B cell (primary cell): ENCODE measurements at regions not wholly inside any gene's neighbourhood (a gene's known extent, or its start where the extent isn't known, plus 50 kb on each side); places are given as distances from the start of the nearest gene placed in this dataset.
"Not testable (repeated sequence)": the region's sequence is repeated elsewhere in the genome, so short reads cannot be mapped to it uniquely, and the experiment has no call there.

Experiments used
- EZH2 ChIP-seq: IDR thresholded peaks from 2 replicates; pipeline ENCODE4 v1.6.1; 2012; ENCODE audit warnings: borderline replicate concordance, low read depth, mild to moderate bottlenecking, moderate library complexity, low read length; ENCODE audit not compliant: insufficient read depth, poor library complexity, severe bottlenecking
- TF ChIP-seq, protein P1 (sequence below): fragments of 200-600 bp; IDR thresholded peaks from one replicate; pipeline ENCODE4 v1.8.0; 2022; ENCODE audit warnings: antibody characterized with exemption, mild to moderate bottlenecking

DNA sequence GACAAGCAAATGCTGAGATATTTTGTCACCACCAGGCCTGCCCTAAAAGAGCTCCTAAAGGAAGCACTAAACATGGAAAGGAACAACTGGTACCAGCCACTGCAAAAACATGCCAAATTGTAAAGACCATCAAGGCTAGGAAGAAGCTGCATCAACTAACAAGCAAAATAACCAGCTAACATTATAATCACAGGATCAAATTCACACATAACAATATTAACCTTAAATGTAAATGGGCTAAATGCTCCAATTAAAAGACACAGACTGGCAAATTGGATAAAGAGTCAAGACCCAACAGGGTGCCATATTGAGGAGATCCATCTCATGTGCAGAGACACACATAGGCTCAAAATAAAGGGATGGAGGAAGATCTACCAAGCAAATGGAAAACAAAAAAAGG, 63.1 kb upstream of the LHFPL2 start:
- TF ChIP-seq, protein P1, sequence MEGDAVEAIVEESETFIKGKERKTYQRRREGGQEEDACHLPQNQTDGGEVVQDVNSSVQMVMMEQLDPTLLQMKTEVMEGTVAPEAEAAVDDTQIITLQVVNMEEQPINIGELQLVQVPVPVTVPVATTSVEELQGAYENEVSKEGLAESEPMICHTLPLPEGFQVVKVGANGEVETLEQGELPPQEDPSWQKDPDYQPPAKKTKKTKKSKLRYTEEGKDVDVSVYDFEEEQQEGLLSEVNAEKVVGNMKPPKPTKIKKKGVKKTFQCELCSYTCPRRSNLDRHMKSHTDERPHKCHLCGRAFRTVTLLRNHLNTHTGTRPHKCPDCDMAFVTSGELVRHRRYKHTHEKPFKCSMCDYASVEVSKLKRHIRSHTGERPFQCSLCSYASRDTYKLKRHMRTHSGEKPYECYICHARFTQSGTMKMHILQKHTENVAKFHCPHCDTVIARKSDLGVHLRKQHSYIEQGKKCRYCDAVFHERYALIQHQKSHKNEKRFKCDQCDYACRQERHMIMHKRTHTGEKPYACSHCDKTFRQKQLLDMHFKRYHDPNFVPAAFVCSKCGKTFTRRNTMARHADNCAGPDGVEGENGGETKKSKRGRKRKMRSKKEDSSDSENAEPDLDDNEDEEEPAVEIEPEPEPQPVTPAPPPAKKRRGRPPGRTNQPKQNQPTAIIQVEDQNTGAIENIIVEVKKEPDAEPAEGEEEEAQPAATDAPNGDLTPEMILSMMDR: not testable (repeated sequence)
- not testable (repeated sequence) for TF ChIP-seq EZH2
